A549 (cell line): ENCODE measurements at regions not wholly inside any gene's neighbourhood (a gene's known extent, or its start where the extent isn't known, plus 50 kb on each side); places are given as distances from the start of the nearest gene placed in this dataset.

Experiments
- ATAC-seq, 2 experiments: fragments of 200-7000 bp in 1 of 2; fragments of >200 bp in 1 of 2; cut with Nextera tagmentation in 1 of 2; cut with Tn5 transposase in 1 of 2; 3 replicates each; pipeline versions ENCODE4 v1.8.0 to v1.9.1; 2018 to 2020; ENCODE audit warnings: mild to moderate bottlenecking in 1 of 2, moderate library complexity in 1 of 2
- CTCF ChIA-PET: fragments of 300-600 bp; sonication (Branson Sonifier 250); formaldehyde crosslinking; extraction: SDS; loops from one replicate; lab custom pipeline; 2021; ENCODE audit warnings: antibody characterized with exemption, inconsistent platforms; lab: Yijun Ruan, JAX
- POLR2A ChIA-PET: fragments of 350-600 bp; formaldehyde crosslinking; extraction: SDS; loops from one replicate; lab custom pipeline; 2021; ENCODE audit warnings: antibody characterized with exemption, inconsistent platforms; lab: Yijun Ruan, JAX
- DNase-seq, 2 experiments: peaks; one replicate each; pipeline versions ENCODE4 v3.0.0 to v3.0.0-alpha.2; 2011 to 2016; ENCODE audit warnings: low read depth in 1 of 2, low spot score in 1 of 2
- FAIRE-seq: peaks from 2 replicates; lab custom pipeline; 2011; peaks lifted over from hg19 to GRCh38; lab: Jason Lieb, UNC
- H3K27ac ChIP-seq, 2 experiments: fragments of >200 bp; sonication (Bioruptor Twin); formaldehyde crosslinking; 3 replicates each; pipeline ENCODE4 v1.5.1; 2016 to 2017
- H3K4me1 ChIP-seq: fragments of >200 bp; sonication (Bioruptor Twin); formaldehyde crosslinking; 3 replicates; pipeline ENCODE4 v1.6.1; 2016
- H3K4me2 ChIP-seq: fragments of >200 bp; sonication (Bioruptor Twin); formaldehyde crosslinking; 3 replicates; pipeline ENCODE4 v1.6.1; 2016
- H3K4me3 ChIP-seq: fragments of >200 bp; sonication (Bioruptor Twin); formaldehyde crosslinking; 3 replicates; pipeline ENCODE4 v1.5.1; 2016
- H3K9me3 ChIP-seq: fragments of >200 bp; sonication (Bioruptor Twin); formaldehyde crosslinking; 3 replicates; pipeline ENCODE4 v1.6.1; 2016
- BHLHE40 ChIP-seq: IDR thresholded peaks from 2 replicates; pipeline ENCODE4 v1.6.1; 2012; ENCODE audit warnings: low read depth, low read length, inconsistent platforms
- CBX2 ChIP-seq: fragments of 200-600 bp; sonication (generic); IDR thresholded peaks from 2 replicates; pipeline ENCODE4 v1.6.1; 2016; ENCODE audit warnings: low read depth, mild to moderate bottlenecking, borderline replicate concordance
- CBX8 ChIP-seq: fragments of 200-600 bp; sonication (generic); IDR thresholded peaks from 2 replicates; pipeline ENCODE4 v1.6.1; 2016
- EHF ChIP-seq: fragments of 250-450 bp; sonication (Bioruptor Pico); IDR thresholded peaks from 2 replicates; pipeline ENCODE4 v1.5.0; 2020; ENCODE audit warnings: mild to moderate bottlenecking
- EP300 ChIP-seq, 2 experiments: fragments of >200 bp; sonication (Bioruptor Twin); formaldehyde crosslinking; IDR thresholded peaks; 2 replicates in 1 of 2; 3 replicates in 1 of 2; pipeline ENCODE4 v1.6.1; 2016 to 2017
- FOSB ChIP-seq: fragments of 250-450 bp; sonication (Bioruptor Pico); IDR thresholded peaks from 2 replicates; pipeline ENCODE4 v1.5.0; 2020; ENCODE audit warnings: mild to moderate bottlenecking, moderate library complexity
- HEYL ChIP-seq: fragments of 250-450 bp; sonication (Bioruptor Pico); IDR thresholded peaks from 2 replicates; pipeline ENCODE4 v1.8.0; 2021; ENCODE audit warnings: mild to moderate bottlenecking, moderate library complexity
- HOXB5 ChIP-seq: fragments of 250-450 bp; sonication (Bioruptor Pico); IDR thresholded peaks from 2 replicates; pipeline ENCODE4 v1.5.0; 2020; ENCODE audit warnings: mild to moderate bottlenecking, moderate library complexity
- JUN ChIP-seq, 2 experiments: fragments of >200 bp; sonication (Bioruptor Twin); formaldehyde crosslinking; IDR thresholded peaks; 2 replicates in 1 of 2; 3 replicates in 1 of 2; pipeline ENCODE4 v1.6.1; 2016 to 2017
- JUNB ChIP-seq: fragments of >200 bp; sonication (Bioruptor Twin); formaldehyde crosslinking; IDR thresholded peaks from 2 replicates; pipeline ENCODE4 v1.6.1; 2016
- MAFK ChIP-seq: fragments of 450-650 bp; IDR thresholded peaks from 2 replicates; pipeline ENCODE4 v1.6.1; 2014; ENCODE audit not compliant: partially characterized antibody
- POLR2AphosphoS2 ChIP-seq: conservative IDR thresholded peaks from 2 replicates; pipeline ENCODE4 v1.6.1; 2012; ENCODE audit warnings: low read length, improper control_type of control experiment, inconsistent platforms
- RAD21 ChIP-seq, 2 experiments: fragments of >200 bp in 1 of 2; sonication (Bioruptor Twin) in 1 of 2; formaldehyde crosslinking in 1 of 2; IDR thresholded peaks in 1 of 2; conservative IDR thresholded peaks in 1 of 2; 2 replicates in 1 of 2; 3 replicates in 1 of 2; pipeline ENCODE4 v1.6.1; 2012 to 2018; ENCODE audit warnings: inconsistent platforms in 1 of 2
- RARB ChIP-seq: fragments of 250-450 bp; sonication (Bioruptor Pico); IDR thresholded peaks from 2 replicates; pipeline ENCODE4 v1.8.0; 2021; ENCODE audit warnings: mild to moderate bottlenecking, moderate library complexity
- SMC3 ChIP-seq: fragments of >200 bp; sonication (Bioruptor Twin); formaldehyde crosslinking; IDR thresholded peaks from 3 replicates; pipeline ENCODE4 v1.6.1; 2018; ENCODE audit warnings: inconsistent platforms
- SREBF2 ChIP-seq: fragments of 450-650 bp; IDR thresholded peaks from 2 replicates; pipeline ENCODE4 v1.6.1; 2014; ENCODE audit warnings: mild to moderate bottlenecking, moderate library complexity
- ZSCAN20 ChIP-seq: fragments of 250-450 bp; sonication (Bioruptor Pico); IDR thresholded peaks from 2 replicates; pipeline ENCODE4 v1.8.0; 2022; ENCODE audit warnings: mild to moderate bottlenecking, moderate library complexity
- WGBS: methylation state at CpG from one replicate; pipeline ENCODE4 v1.1.6; 2017; ENCODE audit errors: missing lambda C conversion rate; 5-methylcytosine and 5-hydroxymethylcytosine counted together
- TF ChIP-seq, protein P1 (sequence below): fragments of >200 bp; sonication (Bioruptor Twin); formaldehyde crosslinking; IDR thresholded peaks from 2 replicates; pipeline ENCODE4 v1.6.1; 2016
- TF ChIP-seq, protein P2 (sequence below): IDR thresholded peaks from 2 replicates; pipeline ENCODE4 v1.6.1; 2012
- TF ChIP-seq, protein P3 (sequence below): fragments of 250-450 bp; sonication (Bioruptor Pico); IDR thresholded peaks from 2 replicates; pipeline ENCODE4 v1.5.0; 2021; ENCODE audit warnings: mild to moderate bottlenecking, moderate library complexity, borderline replicate concordance
- TF ChIP-seq, protein P4 (sequence below): fragments of 200-600 bp; sonication (generic); IDR thresholded peaks from 2 replicates; pipeline ENCODE4 v1.6.1; 2016; ENCODE audit warnings: antibody characterized with exemption, mild to moderate bottlenecking, moderate library complexity
- TF ChIP-seq, protein P5 (sequence below): fragments of 150-350 bp; IDR thresholded peaks from 2 replicates; pipeline ENCODE4 v1.6.1; 2014; ENCODE audit warnings: low read depth, mild to moderate bottlenecking, low read length
- TF ChIP-seq, protein P6 (sequence below): fragments of 250-450 bp; sonication (Bioruptor Pico); IDR thresholded peaks from 2 replicates; pipeline ENCODE4 v1.5.0; 2020; ENCODE audit warnings: low read depth, mild to moderate bottlenecking, moderate library complexity

DNA sequence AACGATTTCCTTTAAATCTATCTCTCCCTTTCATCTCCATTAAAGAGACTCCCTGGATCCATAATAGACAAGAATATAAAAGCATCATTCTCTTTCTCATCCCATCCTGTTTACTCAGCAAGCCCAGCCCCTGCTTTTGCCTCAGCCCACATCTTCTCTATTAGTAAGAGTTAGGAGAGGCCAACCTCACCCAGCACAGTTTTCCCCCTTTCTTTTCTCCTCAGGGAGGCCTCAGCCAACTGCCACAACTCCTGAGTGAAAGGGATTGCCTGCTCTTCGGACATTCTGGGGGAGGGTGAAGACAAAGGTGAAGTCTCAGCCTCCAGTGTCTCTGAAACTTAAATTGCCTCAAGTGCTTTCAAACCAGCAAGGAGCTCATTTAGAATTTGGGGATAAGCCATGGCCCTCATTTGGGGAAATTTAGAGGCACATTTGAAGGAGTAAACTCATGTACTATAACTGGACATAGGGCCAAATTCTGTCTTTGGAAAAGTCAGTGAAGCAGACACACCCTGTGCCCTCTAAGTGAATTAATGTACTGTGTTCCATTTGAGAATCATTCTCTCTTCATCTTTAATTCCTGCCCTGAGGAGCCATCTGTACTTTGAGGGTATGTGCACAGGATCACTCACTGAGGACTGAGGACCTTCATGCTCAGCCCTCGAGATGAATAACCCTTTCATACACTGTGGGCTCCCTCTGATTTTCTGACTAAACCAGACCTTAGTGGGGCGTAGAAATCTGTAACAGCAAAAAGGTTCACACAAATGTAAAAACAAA lies 82.5 kb downstream of the SOX2 start (continued):
- TF ChIP-seq, protein P1, sequence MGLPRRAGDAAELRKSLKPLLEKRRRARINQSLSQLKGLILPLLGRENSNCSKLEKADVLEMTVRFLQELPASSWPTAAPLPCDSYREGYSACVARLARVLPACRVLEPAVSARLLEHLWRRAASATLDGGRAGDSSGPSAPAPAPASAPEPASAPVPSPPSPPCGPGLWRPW, result no peak
- TF ChIP-seq RAD21 (conservative IDR thresholded peaks at IDR 0.05 in 1 of 2, IDR thresholded peaks at IDR 0.05 in 1 of 2) (no peak), JUN (IDR thresholded peaks at IDR 0.05) (no peak)
- TF ChIP-seq, protein P2, sequence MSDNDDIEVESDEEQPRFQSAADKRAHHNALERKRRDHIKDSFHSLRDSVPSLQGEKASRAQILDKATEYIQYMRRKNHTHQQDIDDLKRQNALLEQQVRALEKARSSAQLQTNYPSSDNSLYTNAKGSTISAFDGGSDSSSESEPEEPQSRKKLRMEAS, result no peak
- TF ChIP-seq, protein P3, sequence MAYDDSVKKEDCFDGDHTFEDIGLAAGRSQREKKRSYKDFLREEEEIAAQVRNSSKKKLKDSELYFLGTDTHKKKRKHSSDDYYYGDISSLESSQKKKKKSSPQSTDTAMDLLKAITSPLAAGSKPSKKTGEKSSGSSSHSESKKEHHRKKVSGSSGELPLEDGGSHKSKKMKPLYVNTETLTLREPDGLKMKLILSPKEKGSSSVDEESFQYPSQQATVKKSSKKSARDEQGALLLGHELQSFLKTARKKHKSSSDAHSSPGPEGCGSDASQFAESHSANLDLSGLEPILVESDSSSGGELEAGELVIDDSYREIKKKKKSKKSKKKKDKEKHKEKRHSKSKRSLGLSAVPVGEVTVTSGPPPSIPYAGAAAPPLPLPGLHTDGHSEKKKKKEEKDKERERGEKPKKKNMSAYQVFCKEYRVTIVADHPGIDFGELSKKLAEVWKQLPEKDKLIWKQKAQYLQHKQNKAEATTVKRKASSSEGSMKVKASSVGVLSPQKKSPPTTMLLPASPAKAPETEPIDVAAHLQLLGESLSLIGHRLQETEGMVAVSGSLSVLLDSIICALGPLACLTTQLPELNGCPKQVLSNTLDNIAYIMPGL, result no peak

DNA sequence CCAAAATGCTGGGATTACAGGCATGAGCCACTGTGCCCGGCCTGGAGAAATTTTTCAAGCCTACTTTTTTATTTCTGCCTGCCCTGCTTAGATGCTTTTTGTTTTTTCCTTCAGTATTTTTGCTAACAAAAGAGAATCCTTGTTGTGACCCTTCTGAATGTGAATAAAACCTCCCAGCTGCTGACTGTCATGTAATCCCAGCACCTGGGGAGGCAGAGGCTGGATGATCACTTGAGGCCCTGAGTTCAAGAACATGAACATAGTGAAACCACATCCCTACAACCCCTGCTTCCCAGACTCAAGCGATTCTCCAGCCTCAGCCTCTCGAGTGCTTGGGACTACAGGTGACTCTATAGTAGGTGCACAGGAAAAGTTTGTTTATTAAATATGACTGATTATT lies 84.9 kb downstream of the SOX2 start:
- no peak for ATAC-seq
- Histone ChIP-seq H3K27ac (no peak overlapping the region), H3K9me3 (no peaks in the 10 kb centered on the region), H3K4me2 (no peak overlapping the region), H3K4me1 (no peaks in the 10 kb centered on the region), H3K4me3 (no peak overlapping the region)
- FAIRE-seq, result no peak
- CTCF ChIA-PET, result no interaction called here
- POLR2A ChIA-PET, result no interaction called here
- DNase-seq, result no peak
- 88% methylated on average over 3 of the region's 3 CpGs for WGBS
- TF ChIP-seq MAFK (no peak), BHLHE40 (no peak), SMC3 (no peak), EHF (CRISPR knock-in tag) (no peak), SREBF2 (no peak), HEYL (CRISPR knock-in tag) (no peak), RARB (CRISPR knock-in tag) (no peak), JUNB (no peak), CBX2 (no peak), POLR2AphosphoS2 (no peak), CBX8 (no peak)
- TF ChIP-seq, protein P4, sequence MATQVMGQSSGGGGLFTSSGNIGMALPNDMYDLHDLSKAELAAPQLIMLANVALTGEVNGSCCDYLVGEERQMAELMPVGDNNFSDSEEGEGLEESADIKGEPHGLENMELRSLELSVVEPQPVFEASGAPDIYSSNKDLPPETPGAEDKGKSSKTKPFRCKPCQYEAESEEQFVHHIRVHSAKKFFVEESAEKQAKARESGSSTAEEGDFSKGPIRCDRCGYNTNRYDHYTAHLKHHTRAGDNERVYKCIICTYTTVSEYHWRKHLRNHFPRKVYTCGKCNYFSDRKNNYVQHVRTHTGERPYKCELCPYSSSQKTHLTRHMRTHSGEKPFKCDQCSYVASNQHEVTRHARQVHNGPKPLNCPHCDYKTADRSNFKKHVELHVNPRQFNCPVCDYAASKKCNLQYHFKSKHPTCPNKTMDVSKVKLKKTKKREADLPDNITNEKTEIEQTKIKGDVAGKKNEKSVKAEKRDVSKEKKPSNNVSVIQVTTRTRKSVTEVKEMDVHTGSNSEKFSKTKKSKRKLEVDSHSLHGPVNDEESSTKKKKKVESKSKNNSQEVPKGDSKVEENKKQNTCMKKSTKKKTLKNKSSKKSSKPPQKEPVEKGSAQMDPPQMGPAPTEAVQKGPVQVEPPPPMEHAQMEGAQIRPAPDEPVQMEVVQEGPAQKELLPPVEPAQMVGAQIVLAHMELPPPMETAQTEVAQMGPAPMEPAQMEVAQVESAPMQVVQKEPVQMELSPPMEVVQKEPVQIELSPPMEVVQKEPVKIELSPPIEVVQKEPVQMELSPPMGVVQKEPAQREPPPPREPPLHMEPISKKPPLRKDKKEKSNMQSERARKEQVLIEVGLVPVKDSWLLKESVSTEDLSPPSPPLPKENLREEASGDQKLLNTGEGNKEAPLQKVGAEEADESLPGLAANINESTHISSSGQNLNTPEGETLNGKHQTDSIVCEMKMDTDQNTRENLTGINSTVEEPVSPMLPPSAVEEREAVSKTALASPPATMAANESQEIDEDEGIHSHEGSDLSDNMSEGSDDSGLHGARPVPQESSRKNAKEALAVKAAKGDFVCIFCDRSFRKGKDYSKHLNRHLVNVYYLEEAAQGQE, result no peak
- TF ChIP-seq, protein P5, sequence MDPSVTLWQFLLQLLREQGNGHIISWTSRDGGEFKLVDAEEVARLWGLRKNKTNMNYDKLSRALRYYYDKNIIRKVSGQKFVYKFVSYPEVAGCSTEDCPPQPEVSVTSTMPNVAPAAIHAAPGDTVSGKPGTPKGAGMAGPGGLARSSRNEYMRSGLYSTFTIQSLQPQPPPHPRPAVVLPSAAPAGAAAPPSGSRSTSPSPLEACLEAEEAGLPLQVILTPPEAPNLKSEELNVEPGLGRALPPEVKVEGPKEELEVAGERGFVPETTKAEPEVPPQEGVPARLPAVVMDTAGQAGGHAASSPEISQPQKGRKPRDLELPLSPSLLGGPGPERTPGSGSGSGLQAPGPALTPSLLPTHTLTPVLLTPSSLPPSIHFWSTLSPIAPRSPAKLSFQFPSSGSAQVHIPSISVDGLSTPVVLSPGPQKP, result no peak
- TF ChIP-seq, all 56 proteins: peak for 0

DNA sequence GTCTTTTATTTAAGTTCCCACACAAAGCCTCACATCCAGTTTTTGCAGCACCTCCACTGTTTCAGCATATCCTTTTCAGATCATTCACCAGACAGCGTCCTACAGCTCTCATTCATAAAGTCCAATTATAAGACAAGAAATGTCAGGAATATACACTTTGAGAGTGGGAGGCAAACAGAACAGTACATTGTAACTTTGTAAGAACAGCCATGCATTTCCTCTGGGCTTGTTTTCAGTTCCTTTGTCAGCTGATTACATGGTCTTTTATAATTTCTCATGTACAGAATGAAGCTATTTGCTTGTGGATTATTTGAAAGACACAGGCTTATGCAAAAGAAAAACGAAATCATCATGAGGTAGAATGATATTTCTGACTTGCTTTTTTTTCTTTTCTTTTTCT lies 85.7 kb downstream of the SOX2 start:
- 49% methylated on average over 2 of the region's 2 CpGs for WGBS
- no peak for DNase-seq
- Histone ChIP-seq H3K4me1 (no peaks in the 10 kb centered on the region), H3K4me3 (no peak overlapping the region), H3K9me3 (no peaks in the 10 kb centered on the region), H3K27ac (no peak overlapping the region), H3K4me2 (no peak overlapping the region)
- POLR2A ChIA-PET, result no interaction called here
- TF ChIP-seq ZSCAN20, result no peak
- TF ChIP-seq, protein P6, sequence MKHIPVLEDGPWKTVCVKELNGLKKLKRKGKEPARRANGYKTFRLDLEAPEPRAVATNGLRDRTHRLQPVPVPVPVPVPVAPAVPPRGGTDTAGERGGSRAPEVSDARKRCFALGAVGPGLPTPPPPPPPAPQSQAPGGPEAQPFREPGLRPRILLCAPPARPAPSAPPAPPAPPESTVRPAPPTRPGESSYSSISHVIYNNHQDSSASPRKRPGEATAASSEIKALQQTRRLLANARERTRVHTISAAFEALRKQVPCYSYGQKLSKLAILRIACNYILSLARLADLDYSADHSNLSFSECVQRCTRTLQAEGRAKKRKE (CRISPR knock-in tag), result no peak
- no peak for TF ChIP-seq FOSB (CRISPR knock-in tag)
- TF ChIP-seq EP300 (IDR thresholded peaks at IDR 0.05), result no peak
- TF ChIP-seq, protein P1, result no peak
- TF ChIP-seq SMC3, result no peak
- no peak for TF ChIP-seq HOXB5 (CRISPR knock-in tag)
- ATAC-seq, result no peak
- CTCF ChIA-PET, result no interaction called here
- no peak for FAIRE-seq
